Pancreas (tissue), 10 donors: ENCODE measurements at regions not wholly inside any gene's neighbourhood (a gene's known extent, or its start where the extent isn't known, plus 50 kb on each side); places are given as distances from the start of the nearest gene placed in this dataset.

Experiments
- ATAC-seq, 4 donors: fragments of 200-7000 bp; cut with Tn5 transposase; one replicate each; pipeline versions ENCODE4 v1.8.0 to v1.9.1; 2020; ENCODE audit warnings: mild to moderate bottlenecking in 4 of 4, moderate library complexity in 4 of 4
- DNase-seq, 6 donors: peaks; one replicate each; pipeline ENCODE4 v3.0.0-alpha.2; 2020
- FAIRE-seq: peaks from 2 replicates; lab custom pipeline; 2012; peaks lifted over from hg19 to GRCh38; lab: Jason Lieb, UNC
- H3K27ac ChIP-seq, 4 donors: fragments of 200-600 bp; sonication (generic); 1 replicate in 3 of 4; 2 replicates in 1 of 4; pipeline versions ENCODE4 v1.5.0 to v1.8.0; 2020
- H3K27me3 ChIP-seq, 4 donors: fragments of 200-600 bp; one replicate each; pipeline ENCODE4 v1.8.0; 2021
- H3K36me3 ChIP-seq, 3 donors: fragments of 200-600 bp; sonication (generic) in 1 of 3; one replicate each; pipeline versions ENCODE4 v1.5.0 to v1.8.0; 2020 to 2021
- H3K4me1 ChIP-seq, 3 donors: fragments of 200-600 bp; one replicate each; pipeline ENCODE4 v1.8.0; 2021
- H3K4me3 ChIP-seq, 4 donors: fragments of 200-600 bp; sonication (generic) in 2 of 4; one replicate each; pipeline versions ENCODE4 v1.5.0 to v1.8.0; 2020 to 2021
- H3K9me3 ChIP-seq, 4 donors: fragments of 200-600 bp; one replicate each; pipeline ENCODE4 v1.8.0; 2021
- CTCF ChIP-seq, 4 donors: fragments of 200-600 bp; sonication (generic) in 3 of 4; IDR thresholded peaks; one replicate each; pipeline versions ENCODE4 v1.5.0 to v1.8.0; 2021; ENCODE audit warnings: antibody characterized with exemption in 4 of 4
- WGBS, 2 donors: extraction: QIAGEN DNeasy Blood & Tissue Kit; methylation state at CpG; one replicate each; pipeline ENCODE4 v1.1.7; 2013; 5-methylcytosine and 5-hydroxymethylcytosine counted together
- intact Hi-C, 3 donors: fragments of 100-400 bp; cut with DNase I; formaldehyde crosslinking; loops; one replicate each; pipeline versions ENCODE4 v1.11.1 to v1.14.2; 2022
- donor health status: healthy with polysubstance abuse.
- donor health status: DM: no; HTN: no; CAD: no; lungs with moderate emphysema.
- donor health status: DM: no; HTN: no; CAD: no.
- donor health status: control.
- donor health status: control.
- donor health status: Bipolar disorder and iron deficiency.
- donor health status: DM: yes; HTN: yes; CAD: no.
- donor health status: DM: no; HTN: no; CAD: no.
- donor health status: DM: no; HTN: no; CAD: no.
- donor health status: DM: yes; HTN: yes; CAD: no.

GRCh38 chr12:127455347-127456265, 811.4 kb upstream of the TMEM132C start:
- Histone ChIP-seq H3K4me3 (no peak overlapping the region), H3K4me1 (no peaks in the 10 kb centered on the region), H3K27ac (no peak overlapping the region), H3K36me3 (no peaks in the 10 kb centered on the region), H3K27me3 (peaks cover 0 to 8% (median 3%) of the 10 kb centered on the region in 4 donors), H3K9me3 (no peaks in the 10 kb centered on the region)
- no peak for TF ChIP-seq CTCF (IDR thresholded peaks at IDR 0.05)
- DNase-seq (peak in 2 of 6 donors; percentile 54 to 60), ATAC-seq (peak in 1 of 4 donors; percentile 32), FAIRE-seq (no peak)
- WGBS, 2 donors = 2 to 3% methylated on average over 63 to 85 of the region's 85 CpGs
- intact Hi-C loops = no loop called here

GRCh38 chr12:127457726-127458125, 809.2 kb upstream of the TMEM132C start:
- DNase-seq = no peak
- H3K27ac ChIP-seq = no peak overlapping the region
- peaks cover 0 to 9% (median 4%) of the 10 kb centered on the region in 4 donors for H3K27me3 ChIP-seq
- ATAC-seq = no peak
- FAIRE-seq = no peak
- intact Hi-C loops = no loop called here
- H3K36me3 ChIP-seq = no peaks in the 10 kb centered on the region
- H3K4me1 ChIP-seq = no peaks in the 10 kb centered on the region
- TF ChIP-seq CTCF (IDR thresholded peaks at IDR 0.05) = no peak
- WGBS, 2 donors = 34 to 54% methylated on average over 5 of the region's 5 CpGs
- no peak overlapping the region for H3K4me3 ChIP-seq
- no peaks in the 10 kb centered on the region for H3K9me3 ChIP-seq

GRCh38 chr12:127459166-127459565, 807.8 kb upstream of the TMEM132C start:
- Histone ChIP-seq H3K4me3 (no peak overlapping the region), H3K9me3 (no peaks in the 10 kb centered on the region), H3K27me3 (peaks cover 0 to 9% (median 4%) of the 10 kb centered on the region in 4 donors), H3K36me3 (no peaks in the 10 kb centered on the region), H3K4me1 (no peaks in the 10 kb centered on the region), H3K27ac (no peak overlapping the region)
- ATAC-seq (no peak), FAIRE-seq (no peak), DNase-seq (no peak)
- intact Hi-C loops = no loop called here
- WGBS, 2 donors = 52 to 56% methylated on average over 2 of the region's 2 CpGs
- TF ChIP-seq CTCF (IDR thresholded peaks at IDR 0.05) = no peak

GRCh38 chr12:127459687-127460086, 807.3 kb upstream of the TMEM132C start:
- Histone ChIP-seq H3K9me3 (no peaks in the 10 kb centered on the region), H3K36me3 (no peaks in the 10 kb centered on the region), H3K27ac (no peak overlapping the region), H3K4me1 (no peaks in the 10 kb centered on the region), H3K27me3 (peaks cover 0 to 9% (median 4%) of the 10 kb centered on the region in 4 donors), H3K4me3 (no peak overlapping the region)
- ATAC-seq (no peak), FAIRE-seq (no peak), DNase-seq (no peak)
- WGBS, 2 donors = 82 to 87% methylated on average over 6 of the region's 6 CpGs
- TF ChIP-seq CTCF (IDR thresholded peaks at IDR 0.05) = no peak
- intact Hi-C loops = no loop called here

- H3K27me3 ChIP-seq = peaks cover 0 to 3% (median 0%) of the 10 kb centered on the region in 4 donors
- no peak overlapping the region for H3K4me3 ChIP-seq
- intact Hi-C loops = no loop called here
- no peak for TF ChIP-seq CTCF (IDR thresholded peaks at IDR 0.05)
- WGBS, 2 donors = 76 to 78% methylated on average over 1 of the region's 1 CpG
- ATAC-seq (no peak), DNase-seq (no peak), FAIRE-seq (no peak)
- H3K4me1 ChIP-seq = no peaks in the 10 kb centered on the region
- H3K36me3 ChIP-seq = no peaks in the 10 kb centered on the region
- no peak overlapping the region for H3K27ac ChIP-seq
- no peaks in the 10 kb centered on the region for H3K9me3 ChIP-seq
Measured at GRCh38 chr12:127463237-127463636, 803.7 kb upstream of the TMEM132C start.
